ENCODE measurements at regions not wholly inside any gene's neighbourhood (a gene's known extent, or its start where the extent isn't known, plus 50 kb on each side); places are given as distances from the start of the nearest gene placed in this dataset.

GRCh38 chr11:79561496-79561895 lies 120.7 kb upstream of the TENM4 start:
- no peak for DNase-seq (ENCODE audit: extremely low spot score)
- no peak for TF ChIP-seq CTCF (IDR thresholded peaks at IDR 0.05; ENCODE audit: control extremely low read depth, extremely low read depth, low read depth, missing control alignments)
- CTCF ChIA-PET, result interaction anchor here (1.4 kb wide), 1 partner anchor 9 kb away, joined by 3 read pairs; no protein-coding TSS in a partner anchor
- POLR2A ChIA-PET, result no interaction called here

GRCh38 chr11:79550809-79551208 lies 110.0 kb upstream of the TENM4 start:
- ChIA-PET CTCF (interaction anchor here (1.5 kb wide), 1 partner anchor 12 kb away, joined by 5 read pairs; no protein-coding TSS in a partner anchor), POLR2A (no interaction called here)
- no peak for TF ChIP-seq CTCF (IDR thresholded peaks at IDR 0.05; ENCODE audit: control extremely low read depth, extremely low read depth, low read depth, missing control alignments)
- DNase-seq (ENCODE audit: extremely low spot score), result no peak

- ChIA-PET CTCF (interaction anchor here (1.7 kb wide), 1 partner anchor 9 kb away, joined by 6 read pairs; no protein-coding TSS in a partner anchor), POLR2A (no interaction called here)
- TF ChIP-seq CTCF (IDR thresholded peaks at IDR 0.05; ENCODE audit: control extremely low read depth, extremely low read depth, low read depth, missing control alignments), result no peak
- DNase-seq (ENCODE audit: extremely low spot score), result no peak
Measured at GRCh38 chr11:79547256-79547655, 106.4 kb upstream of the TENM4 start.

GRCh38 chr11:79546351-79546750 lies 105.5 kb upstream of the TENM4 start:
- TF ChIP-seq CTCF (IDR thresholded peaks at IDR 0.05; ENCODE audit: control extremely low read depth, extremely low read depth, low read depth, missing control alignments), result no peak
- DNase-seq (ENCODE audit: extremely low spot score), result no peak
- CTCF ChIA-PET, result no interaction called here
- POLR2A ChIA-PET, result no interaction called here

- ChIA-PET CTCF (no interaction called here), POLR2A (no interaction called here)
- no peak for TF ChIP-seq CTCF (IDR thresholded peaks at IDR 0.05; ENCODE audit: control extremely low read depth, extremely low read depth, low read depth, missing control alignments)
- no peak for DNase-seq (ENCODE audit: extremely low spot score)
Measured at GRCh38 chr11:79544361-79544760, 103.5 kb upstream of the TENM4 start.

GRCh38 chr11:79543101-79543500 lies 102.3 kb upstream of the TENM4 start:
- no peak for DNase-seq (ENCODE audit: extremely low spot score)
- POLR2A ChIA-PET, result no interaction called here
- CTCF ChIA-PET, result interaction anchor here (0.6 kb wide), 1 partner anchor 36 kb away, joined by 3 read pairs; no protein-coding TSS in a partner anchor
- no peak for TF ChIP-seq CTCF (IDR thresholded peaks at IDR 0.05; ENCODE audit: control extremely low read depth, extremely low read depth, low read depth, missing control alignments)

GRCh38 chr11:79541466-79541865 lies 100.6 kb upstream of the TENM4 start:
- ChIA-PET POLR2A (no interaction called here), CTCF (no interaction called here)
- TF ChIP-seq CTCF (IDR thresholded peaks at IDR 0.05; ENCODE audit: control extremely low read depth, extremely low read depth, low read depth, missing control alignments), result no peak
- no peak for DNase-seq (ENCODE audit: extremely low spot score)
